ENCODE measurements at regions not wholly inside any gene's neighbourhood (a gene's known extent, or its start where the extent isn't known, plus 50 kb on each side); places are given as distances from the start of the nearest gene placed in this dataset.
A peak's percentile ranks its signal among the peaks of the same experiment; 100 is the strongest.
"Not testable (repeated sequence)": the region's sequence is repeated elsewhere in the genome, so short reads cannot be mapped to it uniquely, and the experiment has no call there.

- not testable (repeated sequence) for H3K4me3 Mint-ChIP-seq; H3K9me3 Mint-ChIP-seq; H3K4me1 Mint-ChIP-seq; H3K27me3 Mint-ChIP-seq (ENCODE audit: low read depth in 3 of 3); H3K27ac Mint-ChIP-seq; H3K36me3 Mint-ChIP-seq; DNase-seq
These were observed 63.3 kb upstream of the CEP78 start for GRCh38 chr9:78172610-78173009.

- no peak overlapping the region for H3K27ac Mint-ChIP-seq
- no peaks in the 10 kb centered on the region for H3K9me3 Mint-ChIP-seq
- no peaks in the 10 kb centered on the region for H3K36me3 Mint-ChIP-seq
- H3K27me3 Mint-ChIP-seq (ENCODE audit: low read depth in 3 of 3), result peaks cover 0 to 2% (median 0%) of the 10 kb centered on the region in 3 donors
- DNase-seq, result no peak
- no peak overlapping the region for H3K4me3 Mint-ChIP-seq
- no peaks in the 10 kb centered on the region for H3K4me1 Mint-ChIP-seq
These were observed 64.2 kb upstream of the CEP78 start for GRCh38 chr9:78171651-78172050.

GRCh38 chr9:78169125-78169524 is 66.8 kb upstream of the CEP78 start:
- peaks cover 0 to 5% (median 2%) of the 10 kb centered on the region in 3 donors for H3K36me3 Mint-ChIP-seq
- H3K4me3 Mint-ChIP-seq, result no peak overlapping the region
- H3K4me1 Mint-ChIP-seq, result no peaks in the 10 kb centered on the region
- peaks cover 0 to 2% (median 2%) of the 10 kb centered on the region in 3 donors for H3K27me3 Mint-ChIP-seq (ENCODE audit: low read depth in 3 of 3)
- H3K27ac Mint-ChIP-seq, result no peak overlapping the region
- DNase-seq, result no peak
- H3K9me3 Mint-ChIP-seq, result peaks cover 0 to 7% (median 3%) of the 10 kb centered on the region in 6 donors

- H3K4me1 Mint-ChIP-seq, result no peaks in the 10 kb centered on the region
- peaks cover 8 to 16% (median 13%) of the 10 kb centered on the region in 3 donors for H3K36me3 Mint-ChIP-seq
- no peak overlapping the region for H3K27ac Mint-ChIP-seq
- peaks cover 0 to 5% (median 2%) of the 10 kb centered on the region in 3 donors for H3K27me3 Mint-ChIP-seq (ENCODE audit: low read depth in 3 of 3)
- H3K9me3 Mint-ChIP-seq, result peaks cover 0 to 17% (median 13%) of the 10 kb centered on the region in 6 donors
- H3K4me3 Mint-ChIP-seq, result no peak overlapping the region
- no peak for DNase-seq
These were observed 68.5 kb upstream of the CEP78 start for GRCh38 chr9:78167356-78167755.

GRCh38 chr9:78163834-78164233 is 72.0 kb upstream of the CEP78 start:
- Mint-ChIP-seq H3K4me1 (no peaks in the 10 kb centered on the region), H3K27me3 (ENCODE audit: low read depth in 3 of 3) (peaks cover 0 to 9% (median 2%) of the 10 kb centered on the region in 3 donors), H3K36me3 (peaks cover 8 to 16% (median 13%) of the 10 kb centered on the region in 3 donors), H3K9me3 (peaks cover 0 to 17% (median 13%) of the 10 kb centered on the region in 6 donors), H3K4me3 (no peak overlapping the region), H3K27ac (no peak overlapping the region)
- no peak for DNase-seq

GRCh38 chr9:78158286-78158685 is 77.6 kb upstream of the CEP78 start:
- H3K9me3 Mint-ChIP-seq, result peaks cover 0 to 3% (median 2%) of the 10 kb centered on the region in 6 donors
- H3K4me3 Mint-ChIP-seq, result no peak overlapping the region
- peaks cover 2 to 3% (median 3%) of the 10 kb centered on the region in 3 donors for H3K36me3 Mint-ChIP-seq
- DNase-seq, result no peak
- H3K27ac Mint-ChIP-seq, result no peak overlapping the region
- peaks cover 0 to 13% (median 0%) of the 10 kb centered on the region in 3 donors for H3K27me3 Mint-ChIP-seq (ENCODE audit: low read depth in 3 of 3)
- no peaks in the 10 kb centered on the region for H3K4me1 Mint-ChIP-seq

GRCh38 chr9:78150983-78151356 is 84.9 kb upstream of the CEP78 start:
- DNase-seq, result no peak
- H3K4me1 Mint-ChIP-seq, result peaks cover 21 to 25% of the 10 kb centered on the region in 2 donors
- peaks cover 0 to 2% (median 0%) of the 10 kb centered on the region in 6 donors for H3K9me3 Mint-ChIP-seq
- no peaks in the 10 kb centered on the region for H3K36me3 Mint-ChIP-seq
- peaks cover 0 to 10% (median 4%) of the 10 kb centered on the region in 3 donors for H3K27me3 Mint-ChIP-seq (ENCODE audit: low read depth in 3 of 3)
- H3K27ac Mint-ChIP-seq, result peak overlapping the region in 4 of 6 donors; percentile 35 to 70 (median 50)
- peak overlapping the region; percentile 50 to 79 (median 77) for H3K4me3 Mint-ChIP-seq

GRCh38 chr9:78150312-78150982 is 85.4 kb upstream of the CEP78 start:
- Mint-ChIP-seq H3K27ac (peak overlapping the region in 4 of 6 donors; percentile 35 to 70 (median 50)), H3K9me3 (peaks cover 0 to 2% (median 0%) of the 10 kb centered on the region in 6 donors), H3K36me3 (no peaks in the 10 kb centered on the region), H3K4me1 (peaks cover 21 to 25% of the 10 kb centered on the region in 2 donors), H3K4me3 (peak overlapping the region; percentile 50 to 79 (median 77)), H3K27me3 (ENCODE audit: low read depth in 3 of 3) (peaks cover 0 to 10% (median 4%) of the 10 kb centered on the region in 3 donors)
- peak; percentile 44 to 53 (median 47) for DNase-seq

GRCh38 chr9:78149702-78150291 is 86.1 kb upstream of the CEP78 start:
- Mint-ChIP-seq H3K9me3 (peaks cover 0 to 2% (median 0%) of the 10 kb centered on the region in 6 donors), H3K36me3 (no peaks in the 10 kb centered on the region), H3K4me3 (peak overlapping the region in 2 of 5 donors; percentile 46 to 78)

GRCh38 chr9:78146241-78146640 is 89.6 kb upstream of the CEP78 start:
- Mint-ChIP-seq H3K27me3 (ENCODE audit: low read depth in 3 of 3) (peaks cover 0 to 4% (median 4%) of the 10 kb centered on the region in 3 donors), H3K4me1 (peaks cover 41 to 52% of the 10 kb centered on the region in 2 donors), H3K4me3 (no peak overlapping the region), H3K36me3 (peaks cover 0 to 9% (median 4%) of the 10 kb centered on the region in 3 donors), H3K9me3 (peaks cover 2 to 6% (median 5%) of the 10 kb centered on the region in 6 donors), H3K27ac (no peak overlapping the region)
- DNase-seq, result no peak

More at GRCh38 chr9:78149702-78150291, 86.1 kb upstream of the CEP78 start:
- no peak for DNase-seq
- H3K4me1 Mint-ChIP-seq, result peaks cover 26 to 32% of the 10 kb centered on the region in 2 donors
- H3K27ac Mint-ChIP-seq, result no peak overlapping the region
- H3K27me3 Mint-ChIP-seq (ENCODE audit: low read depth in 3 of 3), result peaks cover 0 to 8% (median 4%) of the 10 kb centered on the region in 3 donors

- Mint-ChIP-seq H3K9me3 (peaks cover 4 to 8% (median 7%) of the 10 kb centered on the region in 6 donors), H3K36me3 (peaks cover 3 to 11% (median 7%) of the 10 kb centered on the region in 3 donors), H3K4me1 (peaks cover 28 to 40% of the 10 kb centered on the region in 2 donors), H3K4me3 (peak overlapping the region in 1 of 5 donors; percentile 0), H3K27me3 (ENCODE audit: low read depth in 3 of 3) (peaks cover 0 to under 1% (median 0%) of the 10 kb centered on the region in 3 donors), H3K27ac (peak overlapping the region in 2 of 6 donors; percentile 2 to 13)
- no peak for DNase-seq
These were observed 91.1 kb upstream of the CEP78 start for GRCh38 chr9:78144663-78145377.

GRCh38 chr9:78144008-78144381 is 91.9 kb upstream of the CEP78 start:
- Mint-ChIP-seq H3K4me1 (peaks cover 28 to 42% of the 10 kb centered on the region in 2 donors), H3K27me3 (ENCODE audit: low read depth in 3 of 3) (no peaks in the 10 kb centered on the region), H3K4me3 (no peak overlapping the region), H3K36me3 (peaks cover 8 to 12% (median 11%) of the 10 kb centered on the region in 3 donors), H3K9me3 (peaks cover 4 to 15% (median 9%) of the 10 kb centered on the region in 6 donors), H3K27ac (peak overlapping the region in 1 of 6 donors; percentile 82)
- DNase-seq, result no peak

- peaks cover 8 to 12% (median 11%) of the 10 kb centered on the region in 3 donors for H3K36me3 Mint-ChIP-seq
- H3K9me3 Mint-ChIP-seq, result peaks cover 4 to 15% (median 9%) of the 10 kb centered on the region in 6 donors
- no peaks in the 10 kb centered on the region for H3K27me3 Mint-ChIP-seq (ENCODE audit: low read depth in 3 of 3)
- peaks cover 28 to 42% of the 10 kb centered on the region in 2 donors for H3K4me1 Mint-ChIP-seq
- H3K27ac Mint-ChIP-seq, result peak overlapping the region in 2 of 6 donors; percentile 68 to 82
- no peak for DNase-seq
- peak overlapping the region in 1 of 5 donors; percentile 30 for H3K4me3 Mint-ChIP-seq
These were observed 92.4 kb upstream of the CEP78 start for GRCh38 chr9:78143281-78144007.
